Mucosa of rectum (tissue), 2 donors: ENCODE measurements at regions not wholly inside any gene's neighbourhood (a gene's known extent, or its start where the extent isn't known, plus 50 kb on each side); places are given as distances from the start of the nearest gene placed in this dataset.

Experiments
- H3K27ac ChIP-seq, 2 donors: one replicate each; pipeline ENCODE4 v1.7.0; 2013; ENCODE audit warnings: inconsistent platforms in 2 of 2, low read depth in 2 of 2, low read length in 2 of 2
- H3K27me3 ChIP-seq, 2 donors: one replicate each; pipeline ENCODE4 v1.7.0; 2013; ENCODE audit warnings: low read length in 2 of 2; ENCODE audit not compliant: control insufficient read depth in 2 of 2, insufficient read depth in 2 of 2
- H3K36me3 ChIP-seq, 2 donors: one replicate each; pipeline ENCODE4 v1.7.0; 2013; ENCODE audit warnings: low read length in 2 of 2; ENCODE audit not compliant: control insufficient read depth in 2 of 2, insufficient read depth in 2 of 2
- H3K4me1 ChIP-seq, 2 donors: one replicate each; pipeline ENCODE4 v1.7.0; 2013; ENCODE audit warnings: low read length in 2 of 2, mild to moderate bottlenecking in 1 of 2; ENCODE audit not compliant: control insufficient read depth in 2 of 2, insufficient read depth in 2 of 2
- H3K4me3 ChIP-seq, 2 donors: one replicate each; pipeline ENCODE4 v1.7.0; 2013; ENCODE audit warnings: low read length in 2 of 2
- H3K9ac ChIP-seq, 2 donors: one replicate each; pipeline ENCODE4 v1.7.0; 2013; ENCODE audit warnings: low read length in 2 of 2, low read depth in 1 of 2, mild to moderate bottlenecking in 1 of 2
- H3K9me3 ChIP-seq, 2 donors: one replicate each; pipeline ENCODE4 v1.7.0; 2013; ENCODE audit warnings: low read length in 2 of 2; ENCODE audit not compliant: control insufficient read depth in 2 of 2
- donor health status: healthy.
- donor health status: Normal muscosa, but diverticular disease.

- Histone ChIP-seq H3K9ac (no peak overlapping the region), H3K4me1 (no peaks in the 10 kb centered on the region), H3K9me3 (no peaks in the 10 kb centered on the region), H3K4me3 (no peak overlapping the region), H3K27ac (no peak overlapping the region), H3K36me3 (no peaks in the 10 kb centered on the region), H3K27me3 (no peaks in the 10 kb centered on the region)
Measured at GRCh38 chr16:51658531-51658930, 507.5 kb upstream of the SALL1 start.

GRCh38 chr16:51657848-51658247 is 506.8 kb upstream of the SALL1 start:
- no peak overlapping the region for H3K9ac ChIP-seq
- no peak overlapping the region for H3K4me3 ChIP-seq
- no peaks in the 10 kb centered on the region for H3K27me3 ChIP-seq
- H3K36me3 ChIP-seq = no peaks in the 10 kb centered on the region
- no peaks in the 10 kb centered on the region for H3K4me1 ChIP-seq
- H3K27ac ChIP-seq = no peak overlapping the region
- no peaks in the 10 kb centered on the region for H3K9me3 ChIP-seq

GRCh38 chr16:51655249-51655648 is 504.2 kb upstream of the SALL1 start:
- H3K36me3 ChIP-seq = no peaks in the 10 kb centered on the region
- no peak overlapping the region for H3K27ac ChIP-seq
- H3K9me3 ChIP-seq = no peaks in the 10 kb centered on the region
- H3K4me1 ChIP-seq = no peaks in the 10 kb centered on the region
- no peaks in the 10 kb centered on the region for H3K27me3 ChIP-seq
- no peak overlapping the region for H3K4me3 ChIP-seq
- H3K9ac ChIP-seq = no peak overlapping the region

DNA sequence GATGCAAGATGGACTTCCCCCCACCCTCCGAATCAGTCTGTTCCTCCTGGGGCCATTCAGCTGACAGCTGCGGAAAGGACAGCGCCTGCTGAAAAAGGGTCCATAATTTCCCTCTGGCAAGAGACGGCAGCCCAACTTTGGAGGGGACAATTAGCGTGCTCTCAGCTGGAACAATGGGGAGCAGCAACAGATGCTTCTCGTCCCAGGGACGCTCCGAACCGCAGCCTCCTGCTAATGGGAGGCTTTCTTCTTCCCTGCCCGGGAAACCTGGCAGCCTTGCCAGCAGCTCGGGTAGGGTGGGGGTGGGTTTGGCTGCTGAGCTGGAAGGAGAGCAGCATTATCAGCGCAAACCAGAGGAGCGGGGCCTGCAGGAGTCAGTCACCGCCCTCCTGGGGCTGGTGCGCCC is 500.0 kb upstream of the SALL1 start:
- no peaks in the 10 kb centered on the region for H3K27me3 ChIP-seq
- H3K27ac ChIP-seq = no peak overlapping the region
- H3K9me3 ChIP-seq = no peaks in the 10 kb centered on the region
- H3K4me1 ChIP-seq = no peaks in the 10 kb centered on the region
- no peak overlapping the region for H3K9ac ChIP-seq
- H3K36me3 ChIP-seq = no peaks in the 10 kb centered on the region
- H3K4me3 ChIP-seq = no peak overlapping the region

DNA sequence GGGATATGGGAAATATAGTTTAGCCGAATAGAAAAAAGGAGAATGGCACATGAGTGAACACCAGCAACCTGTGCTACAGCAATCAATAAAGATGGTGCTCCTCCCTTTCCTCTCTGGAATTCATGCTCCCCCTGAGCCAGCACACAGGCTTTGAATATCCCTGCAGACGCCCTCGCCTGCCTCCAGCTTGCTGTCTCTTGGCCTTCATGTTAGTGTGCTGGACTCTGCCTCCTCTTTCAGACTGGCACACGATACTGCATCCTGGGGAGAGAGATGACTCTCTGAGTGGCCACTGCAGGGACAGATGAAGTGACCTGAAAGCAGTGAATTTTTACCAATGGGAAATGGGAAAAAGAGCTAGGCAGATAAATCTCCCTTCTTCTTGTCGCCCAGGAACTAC is 498.6 kb upstream of the SALL1 start:
- Histone ChIP-seq H3K27ac (no peak overlapping the region), H3K27me3 (no peaks in the 10 kb centered on the region), H3K9me3 (no peaks in the 10 kb centered on the region)

DNA sequence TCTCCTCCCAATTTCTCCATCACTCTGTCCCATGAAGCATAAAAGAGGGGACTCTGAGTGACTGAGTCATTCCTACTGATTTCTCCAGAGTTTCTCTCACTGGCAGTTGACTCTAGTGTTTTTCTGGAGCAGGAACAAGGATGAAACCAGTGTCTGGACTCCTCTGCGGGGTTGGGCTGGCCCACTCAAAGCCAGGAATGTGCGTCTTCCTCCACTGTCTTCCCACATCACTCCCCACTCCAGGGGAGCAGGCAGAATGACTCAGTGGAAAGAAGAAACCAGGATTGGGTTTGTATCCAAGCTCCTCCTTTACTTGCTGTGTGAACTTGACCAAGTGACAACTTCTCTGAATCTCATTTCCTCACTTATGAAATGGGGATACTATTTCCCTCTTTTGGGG is 497.5 kb upstream of the SALL1 start:
- Histone ChIP-seq H3K9ac (no peak overlapping the region), H3K4me1 (no peaks in the 10 kb centered on the region), H3K27me3 (no peaks in the 10 kb centered on the region), H3K36me3 (no peaks in the 10 kb centered on the region), H3K4me3 (no peak overlapping the region), H3K9me3 (no peaks in the 10 kb centered on the region), H3K27ac (no peak overlapping the region)

More for the DNA sequence above, 498.6 kb upstream of the SALL1 start:
- Histone ChIP-seq H3K36me3 (no peaks in the 10 kb centered on the region), H3K4me3 (no peak overlapping the region), H3K9ac (no peak overlapping the region), H3K4me1 (no peaks in the 10 kb centered on the region)

GRCh38 chr16:51641191-51641765 is 490.2 kb upstream of the SALL1 start:
- no peak overlapping the region for H3K27ac ChIP-seq
- H3K27me3 ChIP-seq = no peaks in the 10 kb centered on the region
- H3K9ac ChIP-seq = no peak overlapping the region
- no peak overlapping the region for H3K4me3 ChIP-seq
- H3K9me3 ChIP-seq = no peaks in the 10 kb centered on the region
- no peaks in the 10 kb centered on the region for H3K36me3 ChIP-seq
- H3K4me1 ChIP-seq = no peaks in the 10 kb centered on the region

- Histone ChIP-seq H3K36me3 (no peaks in the 10 kb centered on the region), H3K9ac (no peak overlapping the region), H3K27me3 (no peaks in the 10 kb centered on the region), H3K9me3 (no peaks in the 10 kb centered on the region), H3K4me3 (no peak overlapping the region), H3K27ac (no peak overlapping the region), H3K4me1 (no peaks in the 10 kb centered on the region)
Measured at GRCh38 chr16:51640196-51640595, 489.1 kb upstream of the SALL1 start.

GRCh38 chr16:51638339-51639135 is 487.5 kb upstream of the SALL1 start:
- H3K4me3 ChIP-seq = no peak overlapping the region
- no peaks in the 10 kb centered on the region for H3K9me3 ChIP-seq
- H3K27ac ChIP-seq = no peak overlapping the region
- no peaks in the 10 kb centered on the region for H3K27me3 ChIP-seq
- no peaks in the 10 kb centered on the region for H3K36me3 ChIP-seq
- no peaks in the 10 kb centered on the region for H3K4me1 ChIP-seq
- H3K9ac ChIP-seq = no peak overlapping the region

- no peaks in the 10 kb centered on the region for H3K9me3 ChIP-seq
- no peak overlapping the region for H3K9ac ChIP-seq
- no peaks in the 10 kb centered on the region for H3K36me3 ChIP-seq
- no peaks in the 10 kb centered on the region for H3K4me1 ChIP-seq
- no peak overlapping the region for H3K27ac ChIP-seq
- no peak overlapping the region for H3K4me3 ChIP-seq
- no peaks in the 10 kb centered on the region for H3K27me3 ChIP-seq
Measured at GRCh38 chr16:51637770-51638094, 486.7 kb upstream of the SALL1 start.
